ENCODE measurements at regions not wholly inside any gene's neighbourhood (a gene's known extent, or its start where the extent isn't known, plus 50 kb on each side); places are given as distances from the start of the nearest gene placed in this dataset.

GRCh38 chr5:23257656-23258055, 249.8 kb upstream of the PRDM9 start:
- H3K27me3 ChIP-seq = no peaks in the 10 kb centered on the region
- H3K27ac ChIP-seq = no peak overlapping the region
- no peaks in the 10 kb centered on the region for H3K9me3 ChIP-seq
- H3K4me1 ChIP-seq = no peaks in the 10 kb centered on the region
- intact Hi-C loops (cut with DNase I) = no loop called here
- no peaks in the 10 kb centered on the region for H3K36me3 ChIP-seq (replicated peaks in 1 of 2; ENCODE audit: insufficient read depth in 1 of 2, low read depth in 2 of 2)
- H3K4me3 ChIP-seq = no peak overlapping the region
- ATAC-seq (no peak), DNase-seq (no peak)
- TF ChIP-seq CTCF (IDR thresholded peaks at IDR 0.05) (no peak), POLR2A (IDR thresholded peaks at IDR 0.05) (no peak)

GRCh38 chr5:23253621-23254198, 253.7 kb upstream of the PRDM9 start:
- H3K27ac ChIP-seq = no peak overlapping the region
- H3K36me3 ChIP-seq (replicated peaks in 1 of 2; ENCODE audit: insufficient read depth in 1 of 2, low read depth in 2 of 2) = no peaks in the 10 kb centered on the region
- TF ChIP-seq CTCF (IDR thresholded peaks at IDR 0.05) (no peak), POLR2A (IDR thresholded peaks at IDR 0.05) (no peak)
- no peaks in the 10 kb centered on the region for H3K4me1 ChIP-seq
- no peaks in the 10 kb centered on the region for H3K27me3 ChIP-seq
- no peaks in the 10 kb centered on the region for H3K9me3 ChIP-seq
- 62 to 81% methylated on average over 1 of the region's 1 CpG for WGBS, 2 donors
- ATAC-seq (no peak), DNase-seq (no peak)
- no peak overlapping the region for H3K4me3 ChIP-seq
- intact Hi-C loops (cut with DNase I) = no loop called here

- Histone ChIP-seq H3K9me3 (no peaks in the 10 kb centered on the region), H3K36me3 (replicated peaks in 1 of 2; ENCODE audit: insufficient read depth in 1 of 2, low read depth in 2 of 2) (no peaks in the 10 kb centered on the region), H3K27me3 (no peaks in the 10 kb centered on the region), H3K4me1 (no peaks in the 10 kb centered on the region), H3K4me3 (no peak overlapping the region), H3K27ac (no peak overlapping the region)
- TF ChIP-seq CTCF (IDR thresholded peaks at IDR 0.05) = no peak
- TF ChIP-seq POLR2A (IDR thresholded peaks at IDR 0.05) = no peak
- WGBS, 2 donors = 52 to 56% methylated on average over 2 of the region's 2 CpGs
- intact Hi-C loops (cut with DNase I) = no loop called here
- ATAC-seq = no peak
- no peak for DNase-seq
Measured at GRCh38 chr5:23242891-23243290, 264.5 kb upstream of the PRDM9 start.

- WGBS, 2 donors = 57 to 62% methylated on average over 1 of the region's 1 CpG
- H3K27ac ChIP-seq = no peak overlapping the region
Measured at GRCh38 chr5:23235246-23235645, 272.2 kb upstream of the PRDM9 start.

More at GRCh38 chr5:23235246-23235645, 272.2 kb upstream of the PRDM9 start:
- ATAC-seq (no peak), DNase-seq (no peak)
- no peaks in the 10 kb centered on the region for H3K9me3 ChIP-seq
- no peak for TF ChIP-seq CTCF (IDR thresholded peaks at IDR 0.05)
- no peak for TF ChIP-seq POLR2A (IDR thresholded peaks at IDR 0.05)
- no peaks in the 10 kb centered on the region for H3K36me3 ChIP-seq (replicated peaks in 1 of 2; ENCODE audit: insufficient read depth in 1 of 2, low read depth in 2 of 2)
- intact Hi-C loops (cut with DNase I) = no loop called here
- no peaks in the 10 kb centered on the region for H3K4me1 ChIP-seq
- H3K4me3 ChIP-seq = no peak overlapping the region
- H3K27me3 ChIP-seq = no peaks in the 10 kb centered on the region

All from body of pancreas (tissue), 4 donors.